ENCODE measurements at regions not wholly inside any gene's neighbourhood (a gene's known extent, or its start where the extent isn't known, plus 50 kb on each side); places are given as distances from the start of the nearest gene placed in this dataset.

DNA sequence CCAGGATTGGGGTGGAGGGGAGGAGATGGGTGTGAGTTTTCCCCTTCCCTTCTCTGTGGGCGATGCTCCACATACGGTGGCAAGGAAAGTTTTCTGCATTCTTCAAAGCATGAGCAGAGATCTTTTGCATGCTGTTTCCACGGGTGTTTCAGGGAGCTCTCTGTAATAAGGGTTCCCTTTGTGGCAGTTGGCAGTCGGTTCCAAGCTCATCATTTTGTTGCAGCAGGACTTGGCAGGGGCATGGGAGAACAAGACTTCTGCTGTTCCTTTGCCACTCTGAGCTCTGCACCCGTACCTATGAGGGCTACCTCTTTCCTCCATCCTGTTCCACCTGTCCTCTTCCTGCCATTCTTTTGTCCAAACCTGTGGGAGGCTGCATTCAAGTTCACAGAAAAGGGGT, 71.3 kb upstream of the SPRED2 start:
- TF ChIP-seq, protein P1, sequence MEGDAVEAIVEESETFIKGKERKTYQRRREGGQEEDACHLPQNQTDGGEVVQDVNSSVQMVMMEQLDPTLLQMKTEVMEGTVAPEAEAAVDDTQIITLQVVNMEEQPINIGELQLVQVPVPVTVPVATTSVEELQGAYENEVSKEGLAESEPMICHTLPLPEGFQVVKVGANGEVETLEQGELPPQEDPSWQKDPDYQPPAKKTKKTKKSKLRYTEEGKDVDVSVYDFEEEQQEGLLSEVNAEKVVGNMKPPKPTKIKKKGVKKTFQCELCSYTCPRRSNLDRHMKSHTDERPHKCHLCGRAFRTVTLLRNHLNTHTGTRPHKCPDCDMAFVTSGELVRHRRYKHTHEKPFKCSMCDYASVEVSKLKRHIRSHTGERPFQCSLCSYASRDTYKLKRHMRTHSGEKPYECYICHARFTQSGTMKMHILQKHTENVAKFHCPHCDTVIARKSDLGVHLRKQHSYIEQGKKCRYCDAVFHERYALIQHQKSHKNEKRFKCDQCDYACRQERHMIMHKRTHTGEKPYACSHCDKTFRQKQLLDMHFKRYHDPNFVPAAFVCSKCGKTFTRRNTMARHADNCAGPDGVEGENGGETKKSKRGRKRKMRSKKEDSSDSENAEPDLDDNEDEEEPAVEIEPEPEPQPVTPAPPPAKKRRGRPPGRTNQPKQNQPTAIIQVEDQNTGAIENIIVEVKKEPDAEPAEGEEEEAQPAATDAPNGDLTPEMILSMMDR (IDR thresholded peaks at IDR 0.05; ENCODE audit: low read depth, low read length), result no peak
- TF ChIP-seq, protein P2, sequence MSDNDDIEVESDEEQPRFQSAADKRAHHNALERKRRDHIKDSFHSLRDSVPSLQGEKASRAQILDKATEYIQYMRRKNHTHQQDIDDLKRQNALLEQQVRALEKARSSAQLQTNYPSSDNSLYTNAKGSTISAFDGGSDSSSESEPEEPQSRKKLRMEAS (IDR thresholded peaks at IDR 0.05; ENCODE audit: low read depth, low read length), result no peak
- no peak for TF ChIP-seq MYC (IDR thresholded peaks at IDR 0.05; ENCODE audit: low read depth, low read length)
- no peak for TF ChIP-seq POLR2A (IDR thresholded peaks at IDR 0.05; ENCODE audit: extremely low read depth, insufficient read length)
- H3K4me3 ChIP-seq (ENCODE audit: low read depth, low read length), result no peak overlapping the region
- DNase-seq (ENCODE audit: low read depth), result no peak

DNA sequence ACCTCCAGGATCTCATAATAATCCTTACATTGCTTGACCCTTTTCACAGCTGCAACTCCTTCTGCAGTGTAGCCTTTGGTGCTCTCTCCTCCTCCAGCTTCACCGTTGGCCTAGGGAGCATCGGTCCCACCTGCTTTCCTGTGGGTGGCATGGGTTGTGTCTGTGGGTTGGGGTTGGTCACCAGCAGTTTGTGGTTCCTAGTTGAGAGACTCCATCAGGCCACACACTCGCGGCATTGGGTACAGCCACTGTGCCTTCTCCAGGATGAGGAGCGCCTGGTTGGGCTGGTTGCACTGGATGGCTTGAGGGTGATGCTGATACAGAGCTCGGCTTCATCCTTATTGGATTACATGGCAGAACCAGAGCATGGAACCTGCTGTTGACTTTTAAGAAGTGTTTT, 69.4 kb upstream of the SPRED2 start:
- no peak overlapping the region for H3K4me3 ChIP-seq (ENCODE audit: low read depth, low read length)
- no peak for TF ChIP-seq POLR2A (IDR thresholded peaks at IDR 0.05; ENCODE audit: extremely low read depth, insufficient read length)
- TF ChIP-seq MYC (IDR thresholded peaks at IDR 0.05; ENCODE audit: low read depth, low read length), result no peak
- TF ChIP-seq, protein P2 (IDR thresholded peaks at IDR 0.05; ENCODE audit: low read depth, low read length), result no peak
- TF ChIP-seq, protein P1 (IDR thresholded peaks at IDR 0.05; ENCODE audit: low read depth, low read length), result no peak

DNA sequence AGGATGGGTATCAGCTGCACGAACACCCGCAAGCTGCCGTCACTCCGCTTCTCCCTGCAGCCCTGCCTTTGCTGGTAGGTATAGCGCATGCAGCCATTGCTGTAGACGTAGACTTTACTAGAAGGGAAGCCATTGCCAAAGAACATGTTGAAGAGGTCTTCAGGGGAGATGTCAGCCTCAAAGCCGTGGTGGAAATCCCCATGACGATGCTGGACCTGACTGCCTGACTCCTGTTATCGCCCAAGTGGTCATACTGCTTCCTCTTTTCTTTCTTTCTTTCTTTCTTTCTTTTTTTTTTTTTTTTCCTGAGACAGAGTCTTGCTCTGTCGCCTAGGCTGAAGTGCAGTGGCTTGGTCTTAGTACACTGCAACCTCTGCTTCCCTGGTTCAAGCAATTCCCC, 68.7 kb upstream of the SPRED2 start:
- no peak for TF ChIP-seq MYC (IDR thresholded peaks at IDR 0.05; ENCODE audit: low read depth, low read length)
- TF ChIP-seq, protein P1 (IDR thresholded peaks at IDR 0.05; ENCODE audit: low read depth, low read length), result no peak
- TF ChIP-seq POLR2A (IDR thresholded peaks at IDR 0.05; ENCODE audit: extremely low read depth, insufficient read length), result no peak
- TF ChIP-seq, protein P2 (IDR thresholded peaks at IDR 0.05; ENCODE audit: low read depth, low read length), result no peak
- no peak overlapping the region for H3K4me3 ChIP-seq (ENCODE audit: low read depth, low read length)
- DNase-seq (ENCODE audit: low read depth), result no peak

More for the DNA sequence above, 69.4 kb upstream of the SPRED2 start:
- DNase-seq (ENCODE audit: low read depth), result no peak

DNA sequence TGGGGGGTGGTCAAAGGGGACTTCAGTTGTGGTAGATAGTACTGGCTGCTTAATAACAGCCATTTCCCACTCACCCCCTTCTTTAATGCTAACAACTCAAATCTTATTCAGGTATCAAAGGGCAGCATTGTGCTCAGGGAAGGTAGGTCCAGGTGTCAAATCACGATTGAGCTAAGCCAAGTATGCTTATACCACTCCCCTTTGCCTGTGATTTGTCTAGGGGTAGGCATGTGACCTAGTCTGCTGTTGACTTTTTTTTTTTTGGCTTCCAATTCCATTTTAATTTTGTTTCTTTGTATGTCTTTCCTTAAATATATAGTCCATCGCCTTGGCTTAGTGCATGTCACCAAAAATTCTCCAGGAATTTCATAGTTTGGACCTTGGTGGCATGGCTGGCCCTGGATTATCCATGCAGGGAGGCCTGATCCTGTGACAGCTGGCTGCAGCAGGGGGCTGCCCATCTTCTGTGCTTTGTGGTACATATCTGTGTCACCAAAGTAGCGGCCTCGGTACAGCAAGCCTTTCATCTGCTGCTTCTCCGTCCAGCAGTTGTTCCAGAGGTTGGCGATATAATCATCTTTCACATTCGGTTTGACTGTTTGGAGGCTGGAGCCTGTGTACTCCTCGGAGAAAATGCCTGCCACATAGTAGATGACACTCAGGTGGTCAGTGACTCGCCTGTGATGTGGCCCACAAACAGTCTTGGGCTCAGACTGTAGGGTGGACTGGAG, 68.1 kb upstream of the SPRED2 start:
- no peak overlapping the region for H3K4me3 ChIP-seq (ENCODE audit: low read depth, low read length)
- TF ChIP-seq MYC (IDR thresholded peaks at IDR 0.05; ENCODE audit: low read depth, low read length), result no peak
- TF ChIP-seq, protein P1 (IDR thresholded peaks at IDR 0.05; ENCODE audit: low read depth, low read length), result no peak
- TF ChIP-seq, protein P2 (IDR thresholded peaks at IDR 0.05; ENCODE audit: low read depth, low read length), result no peak
- TF ChIP-seq POLR2A (IDR thresholded peaks at IDR 0.05; ENCODE audit: extremely low read depth, insufficient read length), result no peak
- DNase-seq (ENCODE audit: low read depth), result no peak

DNA sequence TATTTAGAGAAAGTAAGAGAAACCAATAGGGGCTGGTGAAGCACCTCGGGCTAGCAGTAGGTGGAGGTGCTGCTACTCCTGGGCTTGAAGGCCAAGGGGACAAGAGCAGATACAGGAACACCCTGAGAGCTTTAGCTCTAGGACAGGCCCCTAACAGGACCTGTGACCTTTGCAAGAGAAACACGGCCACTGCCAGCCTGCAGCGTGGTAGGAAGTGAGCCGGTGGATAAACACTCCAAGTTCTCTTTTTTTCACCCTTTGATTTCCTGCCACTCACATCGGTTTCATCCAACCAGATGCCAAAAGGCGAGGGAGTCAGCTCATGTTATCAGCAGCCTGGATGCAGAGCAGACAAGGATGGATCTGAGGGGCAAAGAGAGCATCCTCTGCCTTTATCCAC, 66.8 kb upstream of the SPRED2 start:
- TF ChIP-seq, protein P2 (IDR thresholded peaks at IDR 0.05; ENCODE audit: low read depth, low read length), result no peak
- TF ChIP-seq POLR2A (IDR thresholded peaks at IDR 0.05; ENCODE audit: extremely low read depth, insufficient read length) (no peak), MYC (IDR thresholded peaks at IDR 0.05; ENCODE audit: low read depth, low read length) (no peak)
- TF ChIP-seq, protein P1 (IDR thresholded peaks at IDR 0.05; ENCODE audit: low read depth, low read length), result no peak

More for the DNA sequence above, 66.8 kb upstream of the SPRED2 start:
- peak; percentile 24 for DNase-seq (ENCODE audit: low read depth)
- no peak overlapping the region for H3K4me3 ChIP-seq (ENCODE audit: low read depth, low read length)

Measured in NB4 (cell line).